ENCODE measurements at regions not wholly inside any gene's neighbourhood (a gene's known extent, or its start where the extent isn't known, plus 50 kb on each side); places are given as distances from the start of the nearest gene placed in this dataset.

DNA sequence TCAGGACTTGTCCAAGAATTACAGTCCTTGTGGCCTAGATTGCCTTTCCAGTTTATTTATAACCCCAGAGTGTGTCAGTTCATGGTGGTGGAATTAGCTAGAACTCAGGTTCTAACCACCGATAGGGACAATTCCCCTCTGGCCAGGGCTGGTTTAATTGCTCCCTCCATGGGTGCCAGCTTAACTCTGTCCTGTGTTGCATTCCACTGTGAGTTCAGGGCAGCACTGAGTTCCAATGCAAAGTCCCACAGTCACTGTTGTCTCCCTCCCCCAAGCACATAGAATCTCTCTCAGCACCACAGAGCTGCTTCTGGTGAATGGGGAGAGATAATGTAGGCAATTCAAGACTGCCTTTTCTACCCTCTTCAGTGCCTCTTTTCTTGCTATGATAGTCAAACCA is 82.5 kb upstream of the TNFRSF21 start:
- CTCF ChIA-PET: interaction anchor here (1.4 kb wide), 1 partner anchor 21 kb away, joined by 5 read pairs; no protein-coding TSS in a partner anchor
- Mint-ChIP-seq H3K9me3 (peaks cover 5% of the 10 kb centered on the region), H3K4me1 (no peaks in the 10 kb centered on the region), H3K4me3 (no peak overlapping the region), H3K27ac (no peak overlapping the region), H3K27me3 (peaks cover 3% of the 10 kb centered on the region), H3K36me3 (no peaks in the 10 kb centered on the region)
- no peak for DNase-seq

DNA sequence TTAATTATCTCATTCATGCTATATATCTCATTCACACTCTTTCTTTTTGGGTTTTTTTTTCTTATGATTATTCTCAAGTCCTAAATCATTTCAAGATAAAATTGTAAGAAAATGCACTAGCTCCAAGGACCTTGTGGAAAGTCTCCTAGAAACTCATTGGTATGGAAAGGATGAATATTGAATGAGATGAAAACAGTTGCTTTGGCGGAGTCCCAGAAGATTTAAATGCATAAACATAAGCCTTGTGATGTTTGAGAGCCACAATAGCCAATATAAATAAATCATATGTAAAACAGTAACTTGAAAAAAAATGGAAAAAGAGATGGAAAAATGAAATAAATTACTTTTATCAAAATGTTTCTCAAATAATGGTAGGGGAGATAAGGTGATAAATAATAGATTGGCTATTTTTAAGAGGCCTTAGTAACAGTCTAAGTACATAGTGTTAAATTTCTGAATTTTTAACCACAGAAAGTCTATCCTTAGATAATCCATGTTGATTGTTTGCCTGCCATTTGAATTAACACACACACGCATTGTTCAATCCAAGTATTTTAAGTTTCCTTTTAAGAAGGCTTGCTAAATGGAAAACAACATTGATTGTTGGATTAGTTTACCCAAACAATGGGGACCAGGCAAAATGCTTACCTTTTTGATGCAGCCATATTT is 81.1 kb upstream of the CD2AP start:
- no peaks in the 10 kb centered on the region for H3K9me3 Mint-ChIP-seq
- peaks cover 12% of the 10 kb centered on the region for H3K27me3 Mint-ChIP-seq
- no peak overlapping the region for H3K4me3 Mint-ChIP-seq
- H3K4me1 Mint-ChIP-seq: no peaks in the 10 kb centered on the region
- DNase-seq: no peak
- no peaks in the 10 kb centered on the region for H3K36me3 Mint-ChIP-seq
- CTCF ChIA-PET: no interaction called here
- H3K27ac Mint-ChIP-seq: no peak overlapping the region

DNA sequence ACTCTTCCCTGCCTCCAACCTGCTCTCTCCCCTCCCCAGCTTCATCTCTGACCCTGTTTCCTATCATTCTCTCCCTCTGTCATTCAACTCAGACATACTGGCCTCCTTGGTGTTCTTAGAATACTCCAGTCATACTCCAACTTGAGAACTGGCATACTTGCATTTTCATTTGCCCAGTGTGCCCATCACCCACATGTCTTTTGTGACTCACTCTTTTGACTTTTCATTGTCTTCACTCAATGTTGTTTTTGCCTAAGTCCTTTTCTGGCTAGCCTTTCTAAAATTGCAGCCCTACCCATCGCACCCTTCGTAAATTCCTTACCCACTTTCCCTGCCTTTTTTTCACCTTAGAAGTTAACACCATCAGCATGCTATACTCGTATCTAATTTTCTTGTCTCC is 77.0 kb upstream of the CD2AP start:
- peaks cover 9% of the 10 kb centered on the region for H3K27me3 Mint-ChIP-seq
- CTCF ChIA-PET: no interaction called here
- no peaks in the 10 kb centered on the region for H3K9me3 Mint-ChIP-seq
- H3K27ac Mint-ChIP-seq: no peak overlapping the region
- H3K36me3 Mint-ChIP-seq: no peaks in the 10 kb centered on the region
- no peak for DNase-seq
- H3K4me3 Mint-ChIP-seq: no peak overlapping the region
- H3K4me1 Mint-ChIP-seq: no peaks in the 10 kb centered on the region

DNA sequence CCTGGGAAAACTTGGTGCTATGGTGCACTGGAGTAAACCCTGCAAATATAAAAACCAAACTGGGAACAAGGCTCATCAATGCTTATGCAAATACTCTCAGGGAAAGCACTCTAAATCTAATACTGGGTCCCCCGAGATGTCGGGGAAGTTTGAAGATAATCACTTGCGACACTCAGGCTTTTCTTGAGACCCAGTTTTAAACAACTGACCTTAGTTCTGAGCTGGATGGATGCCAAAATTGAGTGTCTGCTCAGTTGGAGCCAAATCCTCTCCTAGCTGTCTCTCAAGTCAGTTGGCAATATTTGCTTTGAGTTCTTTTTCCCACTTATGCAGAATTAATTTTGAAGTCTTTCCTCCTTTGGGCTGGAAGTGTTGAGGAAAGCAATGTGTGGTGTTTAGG is 75.5 kb upstream of the CD2AP start:
- Mint-ChIP-seq H3K9me3 (no peaks in the 10 kb centered on the region), H3K27ac (no peak overlapping the region), H3K4me1 (no peaks in the 10 kb centered on the region), H3K36me3 (no peaks in the 10 kb centered on the region), H3K27me3 (peaks cover 9% of the 10 kb centered on the region), H3K4me3 (no peak overlapping the region)
- CTCF ChIA-PET: interaction anchor here (1.1 kb wide), 1 partner anchor 11 kb away, joined by 3 read pairs; no protein-coding TSS in a partner anchor
- no peak for DNase-seq

DNA sequence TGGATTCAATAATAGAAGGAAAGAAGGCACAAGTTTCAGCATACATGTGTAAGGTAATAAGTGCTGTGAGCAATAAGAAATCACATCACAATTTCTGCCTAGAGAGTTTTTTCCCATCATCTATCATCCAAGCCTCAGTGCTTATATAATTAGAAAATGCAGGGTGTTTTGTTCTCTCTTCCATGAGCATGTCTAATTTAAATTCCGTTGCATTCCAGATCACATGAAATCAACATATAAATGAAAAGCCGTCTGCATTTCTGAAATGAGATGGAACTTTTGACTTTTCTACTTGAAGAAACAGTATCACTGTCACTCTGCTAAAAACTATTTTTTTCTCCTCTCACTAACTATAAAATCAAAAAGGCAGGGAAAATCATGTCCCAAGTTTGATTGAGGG is 74.5 kb upstream of the CD2AP start:
- no peaks in the 10 kb centered on the region for H3K4me1 Mint-ChIP-seq
- DNase-seq: no peak
- H3K27me3 Mint-ChIP-seq: peaks cover 9% of the 10 kb centered on the region
- no peaks in the 10 kb centered on the region for H3K9me3 Mint-ChIP-seq
- H3K4me3 Mint-ChIP-seq: no peak overlapping the region
- no peak overlapping the region for H3K27ac Mint-ChIP-seq
- CTCF ChIA-PET: no interaction called here
- no peaks in the 10 kb centered on the region for H3K36me3 Mint-ChIP-seq

DNA sequence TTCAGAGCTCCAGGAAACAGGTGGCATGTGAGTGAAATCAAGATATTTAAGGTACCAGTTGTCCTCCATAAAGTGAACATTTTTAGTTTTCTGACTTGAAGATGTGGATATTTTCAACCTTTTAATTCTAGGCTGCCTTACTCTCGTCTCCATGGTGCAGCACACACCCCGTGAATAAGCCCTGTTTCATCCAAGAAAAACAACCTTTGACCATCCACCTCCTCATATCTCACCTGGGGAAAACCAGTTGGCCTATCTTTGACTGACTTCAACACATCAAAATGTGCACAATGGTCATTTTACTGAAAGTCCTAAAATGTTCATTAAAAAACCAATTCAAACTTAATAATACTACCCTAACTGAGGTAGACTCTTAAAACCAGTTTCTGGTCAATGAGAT is 73.8 kb upstream of the CD2AP start:
- CTCF ChIA-PET: interaction anchor here (1.7 kb wide), 1 partner anchor 9 kb away, joined by 5 read pairs; no protein-coding TSS in a partner anchor
- Mint-ChIP-seq H3K36me3 (no peaks in the 10 kb centered on the region), H3K4me3 (no peak overlapping the region), H3K4me1 (no peaks in the 10 kb centered on the region), H3K27ac (no peak overlapping the region), H3K27me3 (peaks cover 6% of the 10 kb centered on the region), H3K9me3 (no peaks in the 10 kb centered on the region)
- DNase-seq: no peak

DNA sequence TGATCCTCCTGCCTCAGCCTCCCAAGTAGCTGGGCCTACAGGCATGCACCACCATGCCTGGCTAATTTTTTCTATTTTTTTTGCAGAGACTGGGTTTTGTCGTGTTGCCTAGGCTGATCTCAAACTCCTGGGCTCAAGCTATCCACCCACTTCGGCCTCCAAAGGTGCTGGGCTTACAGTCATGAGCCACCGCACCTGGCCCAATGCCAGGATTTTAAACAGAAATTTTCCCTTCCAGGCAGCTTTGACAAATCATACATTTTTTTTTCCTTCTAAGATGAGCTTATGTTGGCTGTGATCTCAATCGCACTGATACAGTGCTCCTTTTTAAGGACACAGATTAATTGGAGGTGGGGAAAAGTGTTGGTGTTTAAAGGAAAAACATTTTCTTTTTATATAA is 73.2 kb upstream of the CD2AP start:
- no peaks in the 10 kb centered on the region for H3K36me3 Mint-ChIP-seq
- no peak for DNase-seq
- no peak overlapping the region for H3K27ac Mint-ChIP-seq
- no peaks in the 10 kb centered on the region for H3K9me3 Mint-ChIP-seq
- CTCF ChIA-PET: interaction anchor here (1.7 kb wide), 1 partner anchor 9 kb away, joined by 5 read pairs; no protein-coding TSS in a partner anchor
- no peak overlapping the region for H3K4me3 Mint-ChIP-seq
- H3K27me3 Mint-ChIP-seq: peaks cover 3% of the 10 kb centered on the region
- H3K4me1 Mint-ChIP-seq: no peaks in the 10 kb centered on the region

DNA sequence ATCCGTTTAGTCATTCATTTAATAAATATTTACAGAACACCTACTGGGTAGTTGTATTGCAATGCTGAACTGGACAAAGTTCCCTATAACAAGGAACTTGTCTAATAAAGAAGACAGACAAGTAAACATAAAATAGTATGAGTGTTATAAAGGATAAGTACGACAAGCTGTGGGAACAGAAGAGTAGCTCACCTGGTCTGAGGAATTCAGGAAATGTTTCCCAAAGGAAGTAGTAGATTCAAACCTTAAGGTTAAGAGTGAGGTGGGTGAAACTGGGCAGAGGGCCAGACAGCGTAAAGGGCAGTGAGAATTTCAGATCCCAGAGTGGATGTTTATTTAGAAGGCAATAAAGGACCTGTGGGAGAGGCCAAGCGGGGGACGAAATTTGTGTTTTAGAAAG is 72.3 kb upstream of the CD2AP start:
- Mint-ChIP-seq H3K36me3 (no peaks in the 10 kb centered on the region), H3K27ac (no peak overlapping the region), H3K9me3 (no peaks in the 10 kb centered on the region), H3K4me3 (no peak overlapping the region), H3K27me3 (peaks cover 3% of the 10 kb centered on the region), H3K4me1 (no peaks in the 10 kb centered on the region)
- CTCF ChIA-PET: interaction anchor here (1.7 kb wide), 1 partner anchor 8 kb away, joined by 5 read pairs; no protein-coding TSS in a partner anchor
- no peak for DNase-seq

DNA sequence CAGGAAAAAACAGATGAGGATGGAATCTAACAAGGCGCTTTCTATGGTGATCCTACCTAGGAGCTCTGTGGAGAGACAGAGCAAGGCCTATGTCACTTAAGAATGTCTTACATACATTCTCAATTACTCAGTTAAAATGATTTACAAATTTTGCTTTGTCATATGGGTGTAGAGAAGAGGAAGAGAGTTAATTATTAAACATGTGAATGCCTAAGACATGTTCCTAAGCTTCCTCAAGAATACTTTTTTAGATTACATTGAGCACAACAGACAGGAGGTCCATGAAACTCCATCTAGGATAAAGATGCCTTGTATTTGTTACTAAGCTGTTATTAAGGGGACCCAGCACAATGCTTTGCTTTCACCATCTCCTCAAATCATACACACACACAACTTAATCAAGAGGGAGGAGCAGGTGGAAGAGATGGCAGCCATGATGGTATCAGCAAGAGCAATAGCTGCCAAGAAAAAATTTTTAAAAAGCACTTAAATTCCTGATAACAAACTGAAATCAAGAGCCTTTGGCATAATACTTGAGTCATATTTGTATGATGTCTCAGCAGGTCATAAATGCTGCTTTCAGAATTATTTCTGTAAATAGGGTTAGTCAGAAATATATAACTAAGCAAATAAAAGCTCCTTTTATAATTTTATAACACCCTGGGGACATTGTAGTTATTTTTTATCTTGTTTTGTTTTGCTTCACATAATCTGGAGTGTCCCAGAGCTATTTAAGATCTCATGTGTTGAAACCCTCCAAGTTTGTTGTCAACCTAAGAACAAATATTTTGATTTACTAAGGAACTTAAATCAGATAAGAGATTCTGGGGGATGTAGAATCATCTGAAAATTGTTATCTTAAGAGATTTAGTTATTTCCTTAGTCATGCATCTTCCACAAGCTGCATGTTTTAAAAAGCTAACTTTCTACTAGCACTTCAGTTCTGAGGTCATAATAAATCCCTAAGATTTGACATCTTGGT is 70.0 kb upstream of the CD2AP start:
- H3K4me1 Mint-ChIP-seq: no peaks in the 10 kb centered on the region
- CTCF ChIA-PET: interaction anchor here (0.9 to 1.4 kb wide), 2 partner anchors 95 to 223 kb away, joined by 3 to 4 read pairs; no protein-coding TSS in a partner anchor
- H3K9me3 Mint-ChIP-seq: no peaks in the 10 kb centered on the region
- no peak for DNase-seq
- H3K36me3 Mint-ChIP-seq: no peaks in the 10 kb centered on the region
- H3K27me3 Mint-ChIP-seq: peaks cover 7% of the 10 kb centered on the region
- H3K27ac Mint-ChIP-seq: no peak overlapping the region
- no peak overlapping the region for H3K4me3 Mint-ChIP-seq

DNA sequence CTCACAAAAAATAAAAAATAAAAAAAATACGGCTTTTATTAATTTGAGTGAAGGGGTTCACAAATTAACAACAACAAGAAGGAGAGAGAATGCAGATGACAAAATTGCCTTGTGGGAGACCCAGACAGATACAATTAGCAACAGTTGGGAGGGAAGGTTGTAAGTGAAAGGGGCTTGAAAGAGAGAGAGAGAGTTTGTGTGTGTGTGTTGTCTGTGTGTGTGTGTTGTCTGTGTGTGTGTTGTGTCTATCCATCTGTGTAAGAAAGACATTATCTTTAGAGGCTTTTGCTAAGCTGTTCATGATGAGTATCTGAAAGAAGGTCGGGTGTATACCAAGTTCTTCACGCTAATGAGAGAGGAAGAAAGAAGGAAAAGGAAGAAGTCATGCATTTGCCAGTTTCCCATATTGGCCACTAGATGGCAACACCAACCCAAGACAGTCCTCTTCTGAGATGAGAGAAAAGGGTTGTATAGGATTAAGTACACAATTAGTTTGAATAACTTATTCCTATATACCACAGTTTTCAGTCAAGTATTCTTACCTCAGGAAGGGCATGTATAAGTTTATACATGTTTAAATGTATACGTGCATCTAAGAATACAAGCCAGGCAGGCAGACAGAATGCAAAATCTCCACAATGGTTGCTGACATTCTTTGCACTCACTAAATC is 63.7 kb upstream of the CD2AP start:
- peaks cover 32% of the 10 kb centered on the region for H3K4me1 Mint-ChIP-seq
- peak overlapping the region; percentile 95 for H3K27ac Mint-ChIP-seq
- peak; percentile 55 for DNase-seq
- CTCF ChIA-PET: interaction anchor here (0.6 to 4.0 kb wide), 11 partner anchors 9 to 630 kb away, joined by 3 to 30 read pairs (median 5); partner anchors contain the start of genes CD2AP and OPN5
- H3K36me3 Mint-ChIP-seq: peaks cover 4% of the 10 kb centered on the region
- peaks cover 6% of the 10 kb centered on the region for H3K27me3 Mint-ChIP-seq
- H3K9me3 Mint-ChIP-seq: peaks cover 4% of the 10 kb centered on the region
- H3K4me3 Mint-ChIP-seq: peak overlapping the region; percentile 78

DNA sequence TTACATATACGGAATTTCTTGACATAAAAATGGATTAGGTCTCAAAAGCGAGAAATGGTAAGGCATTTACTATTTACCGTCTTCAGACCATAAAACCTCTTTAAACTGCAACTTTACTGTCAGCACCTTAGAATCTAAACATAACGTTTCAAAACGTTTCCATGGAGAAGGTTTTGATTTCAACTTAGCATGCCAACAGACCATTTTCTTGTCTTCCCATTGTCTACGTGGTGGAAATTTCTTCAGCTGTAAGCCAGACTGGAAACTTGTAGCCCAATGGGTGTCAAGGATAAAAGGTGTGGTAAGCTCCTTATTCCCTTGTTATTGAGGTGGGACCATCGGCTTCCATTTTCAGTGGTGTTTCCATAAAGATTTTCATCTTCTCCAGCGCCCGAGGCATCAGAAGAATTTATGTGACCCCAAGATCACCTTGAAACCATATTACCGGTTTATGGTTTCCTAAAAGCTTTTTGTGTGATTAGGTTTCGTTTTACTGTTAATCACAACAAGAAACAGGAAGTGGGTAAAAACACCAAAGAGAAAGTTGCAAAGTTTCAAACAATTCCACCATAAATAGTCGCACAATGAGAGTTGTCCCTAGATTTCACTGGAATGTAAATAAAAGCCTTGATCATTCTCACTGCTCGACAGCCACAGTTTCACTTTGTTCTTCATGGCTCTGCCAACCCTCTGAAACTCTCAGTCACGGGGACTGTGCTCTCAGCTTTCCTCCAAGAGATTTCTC is 63.0 kb upstream of the CD2AP start:
- Mint-ChIP-seq H3K36me3 (peaks cover 4% of the 10 kb centered on the region), H3K9me3 (peaks cover 4% of the 10 kb centered on the region), H3K27ac (peak overlapping the region; percentile 95), H3K4me3 (peak overlapping the region; percentile 78), H3K27me3 (peaks cover 6% of the 10 kb centered on the region), H3K4me1 (peaks cover 36% of the 10 kb centered on the region)
- CTCF ChIA-PET: interaction anchor here (1.1 to 4.0 kb wide), 7 partner anchors 62 to 366 kb away, joined by 3 to 30 read pairs (median 11); partner anchors contain the start of genes CD2AP and OPN5
- DNase-seq: peak; percentile 44

DNA sequence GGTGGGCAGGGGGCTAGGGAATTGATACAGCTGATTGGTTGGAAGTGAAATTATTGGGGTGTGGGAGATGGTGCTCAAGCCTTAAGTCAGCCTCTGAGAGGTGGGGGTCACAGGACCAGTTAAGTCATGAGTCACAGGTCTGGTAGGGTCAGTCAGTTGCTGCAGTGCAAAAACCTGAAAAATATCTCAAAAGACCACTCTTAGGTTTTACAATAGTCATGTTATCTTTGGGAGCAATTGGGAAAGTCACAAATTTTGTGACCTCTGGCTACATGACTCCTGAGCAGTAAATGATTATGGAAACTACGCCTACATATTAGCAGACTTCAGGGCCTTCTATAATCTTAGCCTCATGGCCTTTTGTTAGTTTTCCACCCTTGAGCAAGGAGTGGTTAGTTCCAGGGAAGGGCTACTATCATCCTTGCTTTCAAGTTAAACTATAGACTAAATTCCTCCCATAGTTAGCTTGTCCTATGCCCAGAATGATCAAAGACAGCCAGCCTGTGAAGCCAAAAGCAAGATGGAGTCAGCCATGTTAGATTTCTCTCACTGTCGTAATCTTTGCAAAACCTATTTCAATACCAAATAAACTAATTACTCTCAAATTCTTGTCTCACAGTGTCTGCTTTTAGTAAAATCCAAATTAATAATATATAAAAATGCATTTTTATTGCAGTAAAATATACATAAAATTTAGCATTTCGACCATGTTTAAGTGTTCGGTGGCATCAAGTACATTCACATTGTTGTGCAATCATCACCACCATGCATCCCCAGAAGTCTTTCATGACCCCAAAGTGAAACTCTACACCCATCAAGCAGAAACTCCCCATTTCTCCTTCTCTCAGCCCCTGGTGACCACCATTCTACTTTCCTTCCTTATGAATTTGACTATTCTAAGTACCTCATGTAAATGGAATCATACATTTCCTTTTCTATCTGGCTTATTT is 60.9 kb upstream of the CD2AP start:
- H3K4me3 Mint-ChIP-seq: no peak overlapping the region
- no peak overlapping the region for H3K27ac Mint-ChIP-seq
- peaks cover 4% of the 10 kb centered on the region for H3K9me3 Mint-ChIP-seq
- peaks cover 48% of the 10 kb centered on the region for H3K4me1 Mint-ChIP-seq
- H3K27me3 Mint-ChIP-seq: peaks cover 6% of the 10 kb centered on the region
- H3K36me3 Mint-ChIP-seq: peaks cover 4% of the 10 kb centered on the region
- no peak for DNase-seq
- CTCF ChIA-PET: interaction anchor here (0.8 to 4.0 kb wide), 4 partner anchors 63 to 364 kb away, joined by 3 to 30 read pairs (median 6); no protein-coding TSS in a partner anchor

Measured in activated naive CD4-positive, alpha-beta T cell treated with anti-CD3 and anti-CD28 coated beads, Interleukin-2, amount 10 ng/mL, durations not matched to agents 7 days and 5 days (primary cell).